Neural crest cell (in vitro differentiated cells): ENCODE measurements at regions not wholly inside any gene's neighbourhood (a gene's known extent, or its start where the extent isn't known, plus 50 kb on each side); places are given as distances from the start of the nearest gene placed in this dataset.

Source experiments
- DNase-seq: peaks from one replicate; pipeline ENCODE4 v3.0.0; 2021; ENCODE audit warnings: low read depth, mixed read lengths, low spot score
- H3K27ac Mint-ChIP-seq: one replicate; pipeline ENCODE4 v1.8.0; 2021; ENCODE audit warnings: mild to moderate bottlenecking, mixed read lengths; ENCODE audit not compliant: unreplicated experiment
- H3K27me3 Mint-ChIP-seq: 2 replicates; pipeline ENCODE4 v1.8.0; 2021; ENCODE audit warnings: low read depth, mild to moderate bottlenecking, mixed read lengths
- H3K36me3 Mint-ChIP-seq: 2 replicates; pipeline ENCODE4 v1.8.0; 2021; ENCODE audit warnings: low read depth, mild to moderate bottlenecking, mixed read lengths
- H3K4me1 Mint-ChIP-seq: 2 replicates; pipeline ENCODE4 v1.8.0; 2021; ENCODE audit warnings: mixed read lengths
- H3K4me3 Mint-ChIP-seq: one replicate; pipeline ENCODE4 v1.8.0; 2021; ENCODE audit warnings: mild to moderate bottlenecking, mixed read lengths
- H3K9me3 Mint-ChIP-seq: 2 replicates; pipeline ENCODE4 v1.8.0; 2021; ENCODE audit warnings: mixed read lengths
- TF ChIP-seq, protein P1 (sequence below): fragments of 200-600 bp; sonication (generic); conservative IDR thresholded peaks from 2 replicates; pipeline ENCODE4 v1.5.0; 2021; ENCODE audit warnings: antibody characterized with exemption, mild to moderate bottlenecking

DNA sequence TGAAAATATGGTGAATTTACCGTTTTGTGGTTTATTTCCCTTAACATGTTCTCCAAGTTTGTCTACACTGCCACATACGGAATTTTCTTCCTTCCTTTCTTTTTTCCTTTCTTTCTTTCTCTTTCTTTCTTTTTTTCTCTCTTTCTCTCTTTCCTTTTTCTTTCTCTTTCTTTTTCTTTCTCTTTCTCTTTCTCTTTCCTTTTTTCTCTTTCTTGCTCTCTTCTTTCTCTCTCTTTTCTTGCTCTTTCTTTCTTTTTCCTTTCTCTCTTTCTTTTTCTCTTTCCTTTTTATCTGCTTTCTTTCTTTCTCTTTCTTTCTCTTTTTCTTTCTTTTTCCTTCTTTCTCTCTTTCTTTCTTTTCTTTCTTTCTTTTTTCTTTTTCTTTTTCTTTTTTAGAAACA is 1962.3 kb upstream of the PCDH20 start:
- Mint-ChIP-seq H3K4me1 (no peaks in the 10 kb centered on the region), H3K36me3 (peaks cover 10% of the 10 kb centered on the region), H3K9me3 (peaks cover 8% of the 10 kb centered on the region), H3K27ac (no peak overlapping the region), H3K27me3 (no peaks in the 10 kb centered on the region), H3K4me3 (no peak overlapping the region)
- no peak for DNase-seq
- TF ChIP-seq, protein P1, sequence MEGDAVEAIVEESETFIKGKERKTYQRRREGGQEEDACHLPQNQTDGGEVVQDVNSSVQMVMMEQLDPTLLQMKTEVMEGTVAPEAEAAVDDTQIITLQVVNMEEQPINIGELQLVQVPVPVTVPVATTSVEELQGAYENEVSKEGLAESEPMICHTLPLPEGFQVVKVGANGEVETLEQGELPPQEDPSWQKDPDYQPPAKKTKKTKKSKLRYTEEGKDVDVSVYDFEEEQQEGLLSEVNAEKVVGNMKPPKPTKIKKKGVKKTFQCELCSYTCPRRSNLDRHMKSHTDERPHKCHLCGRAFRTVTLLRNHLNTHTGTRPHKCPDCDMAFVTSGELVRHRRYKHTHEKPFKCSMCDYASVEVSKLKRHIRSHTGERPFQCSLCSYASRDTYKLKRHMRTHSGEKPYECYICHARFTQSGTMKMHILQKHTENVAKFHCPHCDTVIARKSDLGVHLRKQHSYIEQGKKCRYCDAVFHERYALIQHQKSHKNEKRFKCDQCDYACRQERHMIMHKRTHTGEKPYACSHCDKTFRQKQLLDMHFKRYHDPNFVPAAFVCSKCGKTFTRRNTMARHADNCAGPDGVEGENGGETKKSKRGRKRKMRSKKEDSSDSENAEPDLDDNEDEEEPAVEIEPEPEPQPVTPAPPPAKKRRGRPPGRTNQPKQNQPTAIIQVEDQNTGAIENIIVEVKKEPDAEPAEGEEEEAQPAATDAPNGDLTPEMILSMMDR, result no peak

DNA sequence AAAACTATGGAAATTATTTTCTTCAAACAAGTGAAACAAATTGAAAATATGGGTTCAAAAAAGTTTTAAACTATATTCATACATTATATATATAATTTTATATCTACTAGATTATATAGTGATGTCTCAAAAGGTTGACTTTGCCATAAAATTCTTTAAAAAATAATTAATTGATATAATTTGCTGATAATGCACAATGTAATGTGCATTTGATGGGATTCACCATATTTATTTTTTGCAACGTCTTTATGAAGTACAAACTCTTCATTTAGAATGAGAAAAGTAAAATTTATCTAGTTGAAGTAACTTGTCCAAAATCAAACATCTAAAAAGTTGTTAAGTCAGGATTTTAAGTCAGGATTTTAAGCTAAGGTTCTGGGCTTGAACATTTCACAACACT is 1954.5 kb upstream of the PCDH20 start:
- Mint-ChIP-seq H3K27me3 (no peaks in the 10 kb centered on the region), H3K4me1 (no peaks in the 10 kb centered on the region), H3K27ac (no peak overlapping the region), H3K9me3 (no peaks in the 10 kb centered on the region), H3K4me3 (no peak overlapping the region), H3K36me3 (no peaks in the 10 kb centered on the region)
- DNase-seq, result no peak
- TF ChIP-seq, protein P1, result no peak

DNA sequence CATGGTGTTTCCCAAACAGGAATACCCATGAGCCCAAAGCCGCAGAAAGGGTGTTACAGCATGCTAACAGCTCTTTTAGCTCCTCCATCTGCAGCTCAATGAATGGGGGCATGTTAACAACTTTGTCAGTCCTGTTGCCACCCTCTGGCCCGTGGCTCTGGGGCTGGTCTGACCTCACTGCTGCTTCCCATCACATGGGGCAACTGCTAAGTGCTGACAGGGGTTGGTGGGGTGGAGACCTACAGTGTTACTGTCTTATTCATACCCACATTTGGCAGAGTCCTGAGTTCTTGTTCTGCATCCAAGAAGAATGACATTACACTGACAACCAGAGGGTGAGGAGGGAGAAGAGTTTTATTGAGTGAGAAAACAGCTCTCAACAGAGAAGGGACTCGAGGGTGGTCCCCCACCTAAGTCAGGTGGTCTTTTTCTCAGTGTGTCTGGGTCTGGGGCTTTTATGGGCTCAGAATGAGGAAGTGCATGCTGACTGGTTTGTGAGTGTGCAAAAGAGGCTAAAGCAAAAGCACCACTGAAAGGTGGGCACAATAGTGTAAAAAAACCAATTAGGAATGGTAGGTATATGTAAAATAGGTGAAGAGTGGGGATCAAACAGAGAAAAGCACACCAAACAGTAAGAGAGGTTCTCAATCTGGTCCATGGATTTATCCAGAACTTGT is 1952.0 kb upstream of the PCDH20 start:
- H3K4me1 Mint-ChIP-seq, result no peaks in the 10 kb centered on the region
- no peaks in the 10 kb centered on the region for H3K36me3 Mint-ChIP-seq
- no peak overlapping the region for H3K4me3 Mint-ChIP-seq
- H3K9me3 Mint-ChIP-seq, result no peaks in the 10 kb centered on the region
- no peaks in the 10 kb centered on the region for H3K27me3 Mint-ChIP-seq
- TF ChIP-seq, protein P1, result no peak
- DNase-seq, result no peak
- no peak overlapping the region for H3K27ac Mint-ChIP-seq

DNA sequence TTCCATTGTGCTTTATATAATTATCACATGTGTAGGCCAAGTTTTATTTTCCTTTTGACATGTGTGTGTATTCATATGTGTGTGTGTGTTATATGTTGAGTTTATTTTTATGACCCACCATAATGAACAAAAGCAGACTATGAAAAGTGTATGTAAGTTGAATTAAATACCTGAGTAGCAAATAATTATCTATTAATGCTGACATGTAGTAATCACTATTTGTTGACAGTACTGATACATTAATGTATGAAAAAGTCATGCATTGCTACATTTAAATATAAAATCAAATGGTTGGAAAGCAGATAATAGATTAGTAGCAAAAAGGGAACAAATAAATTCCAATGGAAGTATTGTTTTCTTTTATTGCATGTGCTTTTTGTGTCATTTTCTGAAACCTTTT is 1948.5 kb upstream of the PCDH20 start:
- Mint-ChIP-seq H3K27me3 (no peaks in the 10 kb centered on the region), H3K27ac (no peak overlapping the region), H3K36me3 (no peaks in the 10 kb centered on the region), H3K9me3 (no peaks in the 10 kb centered on the region), H3K4me1 (no peaks in the 10 kb centered on the region), H3K4me3 (no peak overlapping the region)
- no peak for DNase-seq
- TF ChIP-seq, protein P1, result no peak

DNA sequence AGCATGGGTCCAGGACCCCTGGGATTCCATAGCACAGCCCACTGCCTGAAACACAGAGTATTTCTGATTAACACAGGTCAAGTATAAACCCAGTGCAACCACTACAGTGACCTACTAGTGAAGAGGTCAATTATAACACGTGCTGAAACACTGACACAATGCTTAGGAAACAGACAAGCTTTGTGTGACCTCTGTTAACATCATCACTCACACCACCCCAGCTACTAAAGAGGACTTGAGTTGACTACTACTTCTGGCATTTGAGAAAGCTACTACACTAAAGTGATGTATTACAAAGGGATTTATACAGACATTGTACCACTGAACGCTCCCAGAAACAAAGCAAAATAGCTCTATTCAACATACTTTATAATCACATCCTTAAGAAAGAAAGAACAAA is 1935.9 kb upstream of the PCDH20 start:
- no peaks in the 10 kb centered on the region for H3K27me3 Mint-ChIP-seq
- DNase-seq, result no peak
- H3K27ac Mint-ChIP-seq, result peak overlapping the region; percentile 89
- H3K4me3 Mint-ChIP-seq, result no peak overlapping the region
- H3K36me3 Mint-ChIP-seq, result peaks cover 3% of the 10 kb centered on the region
- H3K4me1 Mint-ChIP-seq, result peaks cover 9% of the 10 kb centered on the region
- H3K9me3 Mint-ChIP-seq, result peaks cover 6% of the 10 kb centered on the region
- TF ChIP-seq, protein P1, result no peak
